D721Med (cell line): ENCODE measurements at regions not wholly inside any gene's neighbourhood (a gene's known extent, or its start where the extent isn't known, plus 50 kb on each side); places are given as distances from the start of the nearest gene placed in this dataset.

Experiments
- DNase-seq: peaks from one replicate; pipeline ENCODE4 v3.0.0; 2011; ENCODE audit warnings: low spot score; ENCODE audit not compliant: insufficient read length
- FAIRE-seq: peaks from 2 replicates; lab custom pipeline; 2011; peaks lifted over from hg19 to GRCh38; lab: Jason Lieb, UNC
- CTCF ChIP-seq: IDR thresholded peaks from 2 replicates; pipeline ENCODE4 v1.5.1; 2012; ENCODE audit warnings: mild to moderate bottlenecking, control low read depth; ENCODE audit not compliant: insufficient read depth; ENCODE audit errors: missing control alignments

- no peak for TF ChIP-seq CTCF
- DNase-seq (no peak), FAIRE-seq (no peak)
Measured at GRCh38 chr5:168054091-168054490, 237.4 kb upstream of the WWC1 start.

- DNase-seq (no peak), FAIRE-seq (no peak)
- no peak for TF ChIP-seq CTCF
Measured at GRCh38 chr5:168055141-168055683, 236.2 kb upstream of the WWC1 start.

- TF ChIP-seq CTCF, result no peak
- no peak for FAIRE-seq
Measured at GRCh38 chr5:168055961-168056360, 235.5 kb upstream of the WWC1 start.

GRCh38 chr5:168056499-168057182, 234.8 kb upstream of the WWC1 start:
- TF ChIP-seq CTCF, result no peak
- FAIRE-seq, result no peak
- no peak for DNase-seq

More at GRCh38 chr5:168055961-168056360, 235.5 kb upstream of the WWC1 start:
- no peak for DNase-seq

- TF ChIP-seq CTCF, result no peak
- FAIRE-seq (no peak), DNase-seq (no peak)
Measured at GRCh38 chr5:168057905-168058304, 233.5 kb upstream of the WWC1 start.

- TF ChIP-seq CTCF, result no peak
- no peak for FAIRE-seq
Measured at GRCh38 chr5:168059131-168059530, 232.3 kb upstream of the WWC1 start.

GRCh38 chr5:168062239-168062638, 229.2 kb upstream of the WWC1 start:
- FAIRE-seq, result no peak
- no peak for TF ChIP-seq CTCF
- DNase-seq, result no peak

More at GRCh38 chr5:168059131-168059530, 232.3 kb upstream of the WWC1 start:
- no peak for DNase-seq
